ENCODE measurements at regions not wholly inside any gene's neighbourhood (a gene's known extent, or its start where the extent isn't known, plus 50 kb on each side); places are given as distances from the start of the nearest gene placed in this dataset.
A peak's percentile ranks its signal among the peaks of the same experiment; 100 is the strongest.

GRCh38 chr12:92987362-92987761 lies 58.3 kb upstream of the EEA1 start:
- no peak overlapping the region for H3K4me3 ChIP-seq (replicated peaks in 1 of 2; ENCODE audit: low read depth in 1 of 2, low read length in 2 of 2)
- no peak overlapping the region for H3K27ac ChIP-seq (ENCODE audit: low read depth, low read length)
- no peak overlapping the region for H3K9ac ChIP-seq (ENCODE audit: low read length)
- H3K79me2 ChIP-seq (ENCODE audit: insufficient read depth, low read length) = no peaks in the 10 kb centered on the region
- no peaks in the 10 kb centered on the region for H3K9me2 ChIP-seq (ENCODE audit: insufficient read depth)
- H3K4me1 ChIP-seq (ENCODE audit: control insufficient read depth in 1 of 2, insufficient read depth in 2 of 2, low read length in 2 of 2) = 0 out of 4 replicates have a peak, but pooled peaks cover 0 to 4% of the 10 kb centered on the region in 2 experiments
- TF ChIP-seq EGR1 (IDR thresholded peaks at IDR 0.05; ENCODE audit: low read depth) (no peak), RAD21 (IDR thresholded peaks at IDR 0.05; ENCODE audit: low read depth) (peak; percentile 86)
- TF ChIP-seq, protein P1, sequence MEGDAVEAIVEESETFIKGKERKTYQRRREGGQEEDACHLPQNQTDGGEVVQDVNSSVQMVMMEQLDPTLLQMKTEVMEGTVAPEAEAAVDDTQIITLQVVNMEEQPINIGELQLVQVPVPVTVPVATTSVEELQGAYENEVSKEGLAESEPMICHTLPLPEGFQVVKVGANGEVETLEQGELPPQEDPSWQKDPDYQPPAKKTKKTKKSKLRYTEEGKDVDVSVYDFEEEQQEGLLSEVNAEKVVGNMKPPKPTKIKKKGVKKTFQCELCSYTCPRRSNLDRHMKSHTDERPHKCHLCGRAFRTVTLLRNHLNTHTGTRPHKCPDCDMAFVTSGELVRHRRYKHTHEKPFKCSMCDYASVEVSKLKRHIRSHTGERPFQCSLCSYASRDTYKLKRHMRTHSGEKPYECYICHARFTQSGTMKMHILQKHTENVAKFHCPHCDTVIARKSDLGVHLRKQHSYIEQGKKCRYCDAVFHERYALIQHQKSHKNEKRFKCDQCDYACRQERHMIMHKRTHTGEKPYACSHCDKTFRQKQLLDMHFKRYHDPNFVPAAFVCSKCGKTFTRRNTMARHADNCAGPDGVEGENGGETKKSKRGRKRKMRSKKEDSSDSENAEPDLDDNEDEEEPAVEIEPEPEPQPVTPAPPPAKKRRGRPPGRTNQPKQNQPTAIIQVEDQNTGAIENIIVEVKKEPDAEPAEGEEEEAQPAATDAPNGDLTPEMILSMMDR (IDR thresholded peaks at IDR 0.05 in 2 of 3, conservative IDR thresholded peaks at IDR 0.05 in 1 of 3; ENCODE audit: borderline replicate concordance in 1 of 3, insufficient read depth in 1 of 3, low read depth in 2 of 3, low read length in 2 of 3) = peak; percentile 39 to 81 (median 65); a peak in 5 of 6 replicates
- H3K27me3 ChIP-seq (ENCODE audit: insufficient read depth, low read length) = no peaks in the 10 kb centered on the region
- ChIA-PET CTCF (interaction anchor here (0.6 to 2.7 kb wide), 19 partner anchors 9 to 1606 kb away, joined by 3 to 41 read pairs (median 5); no protein-coding TSS in a partner anchor), RAD21 (ENCODE audit: low non-redundant PET in 1 of 2, low total read pairs in 2 of 2, uncharacterized antibody in 2 of 2, unreplicated experiment in 2 of 2) (interaction anchor here (0.6 to 1.6 kb wide), 6 partner anchors 393 to 1116 kb away, joined by 3 to 6 read pairs (median 4); no protein-coding TSS in a partner anchor), POLR2A (interaction anchor here (0.8 kb wide), 1 partner anchor 19 kb away, joined by 3 read pairs; no protein-coding TSS in a partner anchor)
- ATAC-seq = peak; percentile 78
- H4K20me1 ChIP-seq (ENCODE audit: insufficient read depth) = no peaks in the 10 kb centered on the region
- no TSS peak for BruUV-seq (replicated peaks)
- H3K9me3 ChIP-seq (ENCODE audit: control insufficient read depth in 1 of 2, insufficient read depth in 1 of 2, low read depth in 1 of 2, low read length in 2 of 2) = no peaks in the 10 kb centered on the region
- H3K4me2 ChIP-seq (ENCODE audit: low read length) = no peak overlapping the region
- H2AFZ ChIP-seq (ENCODE audit: low read depth, low read length, poor library complexity, severe bottlenecking) = peak overlapping the region; percentile 68
- no peaks in the 10 kb centered on the region for H3K36me3 ChIP-seq (ENCODE audit: control insufficient read depth in 1 of 2, insufficient read depth in 2 of 2, low read length in 2 of 2)
- intact Hi-C loops (cut with micrococcal nuclease) = loop anchor here (1.0 to 10.0 kb wide), 5 partner anchors 163 to 1115 kb away; no protein-coding TSS in a partner anchor
- DNase-seq (ENCODE audit: low read depth, low spot score) = peak; percentile 42

DNA sequence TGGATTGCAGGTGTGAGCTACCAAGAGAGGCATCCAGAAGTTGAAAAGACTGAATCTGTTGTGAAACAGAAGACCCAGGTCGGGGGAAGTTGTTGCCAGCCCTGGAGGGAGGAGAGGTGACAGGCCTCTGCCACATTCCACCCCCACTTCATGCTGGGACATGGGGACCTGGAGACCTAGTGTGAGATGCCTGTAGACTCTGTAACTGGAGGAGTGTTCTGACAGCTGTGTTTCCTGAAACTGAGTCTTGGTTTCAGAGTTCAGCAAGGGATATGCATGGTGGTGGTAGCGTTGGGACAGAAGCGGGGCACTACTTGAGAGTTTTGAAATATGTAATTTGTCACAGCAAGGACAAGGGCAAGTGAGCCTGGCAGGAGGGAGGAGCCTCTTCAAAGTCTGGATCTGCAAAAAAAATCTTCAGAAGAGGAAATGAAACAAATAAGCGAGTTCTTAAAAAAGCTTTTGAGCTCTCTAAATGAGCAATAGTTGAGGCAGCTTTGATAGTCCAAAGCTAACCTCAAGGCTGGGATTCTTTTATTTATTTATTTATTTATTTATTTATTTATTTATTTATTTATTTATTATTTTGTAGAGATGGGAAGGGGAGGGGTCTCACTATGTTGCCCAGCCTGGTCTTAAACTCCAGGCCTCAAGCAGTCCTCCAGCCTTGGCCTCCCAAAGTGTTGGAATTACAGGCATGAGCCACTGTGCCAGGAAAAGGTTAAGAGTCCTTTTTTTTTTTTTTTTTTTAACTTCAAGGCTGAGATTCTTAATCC lies 58.9 kb upstream of the EEA1 start:
- Histone ChIP-seq H2AFZ (ENCODE audit: low read depth, low read length, poor library complexity, severe bottlenecking) (peak overlapping the region; percentile 68), H3K9me3 (ENCODE audit: control insufficient read depth in 1 of 2, insufficient read depth in 1 of 2, low read depth in 1 of 2, low read length in 2 of 2) (no peaks in the 10 kb centered on the region), H3K4me3 (replicated peaks in 1 of 2; ENCODE audit: low read depth in 1 of 2, low read length in 2 of 2) (no peak overlapping the region), H3K9me2 (ENCODE audit: insufficient read depth) (no peaks in the 10 kb centered on the region), H3K79me2 (ENCODE audit: insufficient read depth, low read length) (no peaks in the 10 kb centered on the region), H3K9ac (ENCODE audit: low read length) (no peak overlapping the region), H4K20me1 (ENCODE audit: insufficient read depth) (no peaks in the 10 kb centered on the region), H3K36me3 (ENCODE audit: control insufficient read depth in 1 of 2, insufficient read depth in 2 of 2, low read length in 2 of 2) (no peaks in the 10 kb centered on the region), H3K27ac (ENCODE audit: low read depth, low read length) (no peak overlapping the region), H3K4me1 (ENCODE audit: control insufficient read depth in 1 of 2, insufficient read depth in 2 of 2, low read length in 2 of 2) (0 out of 4 replicates have a peak, but pooled peaks cover 0 to 4% of the 10 kb centered on the region in 2 experiments), H3K27me3 (ENCODE audit: insufficient read depth, low read length) (no peaks in the 10 kb centered on the region), H3K4me2 (ENCODE audit: low read length) (no peak overlapping the region)
- CTCF ChIA-PET = interaction anchor here (0.6 to 2.7 kb wide), 19 partner anchors 9 to 1607 kb away, joined by 3 to 41 read pairs (median 5); no protein-coding TSS in a partner anchor
- intact Hi-C loops (cut with micrococcal nuclease) = loop anchor here (1.0 to 10.0 kb wide), 5 partner anchors 163 to 1115 kb away; no protein-coding TSS in a partner anchor
- BruUV-seq (replicated peaks) = no TSS peak
- ATAC-seq (peak; percentile 46; the same call in 1 of the 2 replicates), DNase-seq (ENCODE audit: low read depth, low spot score) (no peak)
- POLR2A ChIA-PET = interaction anchor here (0.8 kb wide), 1 partner anchor 19 kb away, joined by 3 read pairs; no protein-coding TSS in a partner anchor
- RAD21 ChIA-PET (ENCODE audit: low non-redundant PET in 1 of 2, low total read pairs in 2 of 2, uncharacterized antibody in 2 of 2, unreplicated experiment in 2 of 2) = interaction anchor here (0.6 to 1.6 kb wide), 6 partner anchors 393 to 1115 kb away, joined by 3 to 6 read pairs (median 4); no protein-coding TSS in a partner anchor
- no peak for TF ChIP-seq CEBPB (IDR thresholded peaks at IDR 0.05; ENCODE audit: low read depth)
- TF ChIP-seq, protein P2, sequence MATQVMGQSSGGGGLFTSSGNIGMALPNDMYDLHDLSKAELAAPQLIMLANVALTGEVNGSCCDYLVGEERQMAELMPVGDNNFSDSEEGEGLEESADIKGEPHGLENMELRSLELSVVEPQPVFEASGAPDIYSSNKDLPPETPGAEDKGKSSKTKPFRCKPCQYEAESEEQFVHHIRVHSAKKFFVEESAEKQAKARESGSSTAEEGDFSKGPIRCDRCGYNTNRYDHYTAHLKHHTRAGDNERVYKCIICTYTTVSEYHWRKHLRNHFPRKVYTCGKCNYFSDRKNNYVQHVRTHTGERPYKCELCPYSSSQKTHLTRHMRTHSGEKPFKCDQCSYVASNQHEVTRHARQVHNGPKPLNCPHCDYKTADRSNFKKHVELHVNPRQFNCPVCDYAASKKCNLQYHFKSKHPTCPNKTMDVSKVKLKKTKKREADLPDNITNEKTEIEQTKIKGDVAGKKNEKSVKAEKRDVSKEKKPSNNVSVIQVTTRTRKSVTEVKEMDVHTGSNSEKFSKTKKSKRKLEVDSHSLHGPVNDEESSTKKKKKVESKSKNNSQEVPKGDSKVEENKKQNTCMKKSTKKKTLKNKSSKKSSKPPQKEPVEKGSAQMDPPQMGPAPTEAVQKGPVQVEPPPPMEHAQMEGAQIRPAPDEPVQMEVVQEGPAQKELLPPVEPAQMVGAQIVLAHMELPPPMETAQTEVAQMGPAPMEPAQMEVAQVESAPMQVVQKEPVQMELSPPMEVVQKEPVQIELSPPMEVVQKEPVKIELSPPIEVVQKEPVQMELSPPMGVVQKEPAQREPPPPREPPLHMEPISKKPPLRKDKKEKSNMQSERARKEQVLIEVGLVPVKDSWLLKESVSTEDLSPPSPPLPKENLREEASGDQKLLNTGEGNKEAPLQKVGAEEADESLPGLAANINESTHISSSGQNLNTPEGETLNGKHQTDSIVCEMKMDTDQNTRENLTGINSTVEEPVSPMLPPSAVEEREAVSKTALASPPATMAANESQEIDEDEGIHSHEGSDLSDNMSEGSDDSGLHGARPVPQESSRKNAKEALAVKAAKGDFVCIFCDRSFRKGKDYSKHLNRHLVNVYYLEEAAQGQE (IDR thresholded peaks at IDR 0.05; ENCODE audit: low read depth) = no peak
- no peak for TF ChIP-seq YY1 (IDR thresholded peaks at IDR 0.05; ENCODE audit: extremely low read depth, insufficient replicate concordance, low read depth, low read length)
- TF ChIP-seq POLR2A (IDR thresholded peaks at IDR 0.05; ENCODE audit: borderline replicate concordance, extremely low read depth, insufficient read depth, insufficient read length) = no peak
- no peak for TF ChIP-seq RAD21 (IDR thresholded peaks at IDR 0.05; ENCODE audit: low read depth)
- no peak for TF ChIP-seq TCF7L2 (IDR thresholded peaks at IDR 0.05; ENCODE audit: borderline replicate concordance, extremely low read depth, insufficient read depth, insufficient read length)
- no peak for TF ChIP-seq JUND (IDR thresholded peaks at IDR 0.05)
- no peak for TF ChIP-seq ZNF274 (IDR thresholded peaks at IDR 0.05; ENCODE audit: low read depth, low read length)
